Activated CD4-positive, alpha-beta memory T cell treated with anti-CD3 and anti-CD28 coated beads for 36 hours (primary cell): ENCODE measurements at regions not wholly inside any gene's neighbourhood (a gene's known extent, or its start where the extent isn't known, plus 50 kb on each side); places are given as distances from the start of the nearest gene placed in this dataset.

Experiments used
- CTCF ChIA-PET: fragments of 350-600 bp; sonication (Branson Sonifier 250); formaldehyde crosslinking; loops from one replicate; lab custom pipeline; 2021; ENCODE audit warnings: antibody characterized with exemption, inconsistent platforms; lab: Charles Lee
- POLR2A ChIA-PET: fragments of 350-600 bp; sonication (Branson Sonifier 250); formaldehyde crosslinking; loops from one replicate; lab custom pipeline; 2021; ENCODE audit warnings: antibody characterized with exemption; lab: Charles Lee
- DNase-seq: peaks from one replicate; pipeline ENCODE4 v3.0.0-alpha.2; 2020
- H3K27ac Mint-ChIP-seq: one replicate; pipeline ENCODE4 v1.8.0; 2021; ENCODE audit warnings: mixed read lengths
- H3K27me3 Mint-ChIP-seq: one replicate; pipeline ENCODE4 v1.8.0; 2021; ENCODE audit warnings: mixed read lengths
- H3K36me3 Mint-ChIP-seq: one replicate; pipeline ENCODE4 v1.8.0; 2021; ENCODE audit warnings: mixed read lengths
- H3K4me1 Mint-ChIP-seq: one replicate; pipeline ENCODE4 v1.8.0; 2021; ENCODE audit warnings: low read depth, mixed read lengths
- H3K4me3 Mint-ChIP-seq: one replicate; pipeline ENCODE4 v1.8.0; 2021; ENCODE audit warnings: mild to moderate bottlenecking, mixed read lengths
- H3K9me3 Mint-ChIP-seq: one replicate; pipeline ENCODE4 v1.8.0; 2021; ENCODE audit warnings: mixed read lengths
- intact Hi-C: fragments of 100-400 bp; cut with micrococcal nuclease; formaldehyde crosslinking; loops from one replicate; pipeline ENCODE4 v1.15.1; 2023

- no peaks in the 10 kb centered on the region for H3K9me3 Mint-ChIP-seq
- DNase-seq = no peak
- H3K4me1 Mint-ChIP-seq = no peaks in the 10 kb centered on the region
- ChIA-PET POLR2A (no interaction called here), CTCF (interaction anchor here (1.2 kb wide), 1 partner anchor 21 kb away, joined by 5 read pairs; no protein-coding TSS in a partner anchor)
- intact Hi-C loops = no loop called here
- no peak overlapping the region for H3K27ac Mint-ChIP-seq
- H3K4me3 Mint-ChIP-seq = no peak overlapping the region
- no peaks in the 10 kb centered on the region for H3K36me3 Mint-ChIP-seq
- H3K27me3 Mint-ChIP-seq = no peaks in the 10 kb centered on the region
Measured at GRCh38 chr4:8796096-8796495, 75.5 kb downstream of the HMX1 start.

GRCh38 chr4:8795140-8795539 is 76.5 kb downstream of the HMX1 start:
- ChIA-PET POLR2A (no interaction called here), CTCF (interaction anchor here (1.2 kb wide), 1 partner anchor 22 kb away, joined by 5 read pairs; no protein-coding TSS in a partner anchor)
- Mint-ChIP-seq H3K27me3 (no peaks in the 10 kb centered on the region), H3K4me3 (no peak overlapping the region), H3K4me1 (no peaks in the 10 kb centered on the region), H3K27ac (no peak overlapping the region), H3K36me3 (no peaks in the 10 kb centered on the region), H3K9me3 (no peaks in the 10 kb centered on the region)
- intact Hi-C loops = no loop called here
- no peak for DNase-seq

- Mint-ChIP-seq H3K27ac (no peak overlapping the region), H3K4me3 (no peak overlapping the region), H3K9me3 (no peaks in the 10 kb centered on the region), H3K4me1 (no peaks in the 10 kb centered on the region), H3K27me3 (no peaks in the 10 kb centered on the region), H3K36me3 (no peaks in the 10 kb centered on the region)
- ChIA-PET CTCF (no interaction called here), POLR2A (no interaction called here)
- intact Hi-C loops = no loop called here
- DNase-seq = no peak
Measured at GRCh38 chr4:8794491-8794890, 77.1 kb downstream of the HMX1 start.

GRCh38 chr4:8793571-8794160 is 78.0 kb downstream of the HMX1 start:
- Mint-ChIP-seq H3K27ac (no peak overlapping the region), H3K4me3 (no peak overlapping the region), H3K36me3 (no peaks in the 10 kb centered on the region), H3K4me1 (no peaks in the 10 kb centered on the region), H3K27me3 (no peaks in the 10 kb centered on the region), H3K9me3 (no peaks in the 10 kb centered on the region)
- DNase-seq = no peak
- intact Hi-C loops = no loop called here
- CTCF ChIA-PET = no interaction called here
- POLR2A ChIA-PET = no interaction called here

GRCh38 chr4:8792491-8792890 is 79.1 kb downstream of the HMX1 start:
- POLR2A ChIA-PET = no interaction called here

GRCh38 chr4:8791609-8792008 is 80.0 kb downstream of the HMX1 start:
- H3K4me3 Mint-ChIP-seq = no peak overlapping the region
- no peak for DNase-seq
- H3K36me3 Mint-ChIP-seq = no peaks in the 10 kb centered on the region
- no peak overlapping the region for H3K27ac Mint-ChIP-seq
- ChIA-PET POLR2A (no interaction called here), CTCF (no interaction called here)
- intact Hi-C loops = no loop called here
- no peaks in the 10 kb centered on the region for H3K9me3 Mint-ChIP-seq
- no peaks in the 10 kb centered on the region for H3K4me1 Mint-ChIP-seq
- H3K27me3 Mint-ChIP-seq = no peaks in the 10 kb centered on the region

More at GRCh38 chr4:8792491-8792890, 79.1 kb downstream of the HMX1 start:
- no peak for DNase-seq
- H3K27ac Mint-ChIP-seq = no peak overlapping the region
- H3K4me1 Mint-ChIP-seq = no peaks in the 10 kb centered on the region
- H3K9me3 Mint-ChIP-seq = no peaks in the 10 kb centered on the region
- intact Hi-C loops = no loop called here
- CTCF ChIA-PET = no interaction called here
- H3K4me3 Mint-ChIP-seq = no peak overlapping the region
- no peaks in the 10 kb centered on the region for H3K27me3 Mint-ChIP-seq
- H3K36me3 Mint-ChIP-seq = no peaks in the 10 kb centered on the region

GRCh38 chr4:8790749-8791148 is 80.9 kb downstream of the HMX1 start:
- intact Hi-C loops = no loop called here
- ChIA-PET POLR2A (no interaction called here), CTCF (no interaction called here)
- Mint-ChIP-seq H3K27me3 (no peaks in the 10 kb centered on the region), H3K4me3 (no peak overlapping the region), H3K4me1 (no peaks in the 10 kb centered on the region), H3K9me3 (no peaks in the 10 kb centered on the region), H3K27ac (no peak overlapping the region), H3K36me3 (no peaks in the 10 kb centered on the region)
- no peak for DNase-seq

- ChIA-PET POLR2A (no interaction called here), CTCF (no interaction called here)
- Mint-ChIP-seq H3K4me3 (no peak overlapping the region), H3K27ac (no peak overlapping the region), H3K36me3 (no peaks in the 10 kb centered on the region), H3K4me1 (no peaks in the 10 kb centered on the region), H3K27me3 (no peaks in the 10 kb centered on the region), H3K9me3 (no peaks in the 10 kb centered on the region)
- intact Hi-C loops = no loop called here
- DNase-seq = no peak
Measured at GRCh38 chr4:8788174-8788573, 83.5 kb downstream of the HMX1 start.

- Mint-ChIP-seq H3K36me3 (no peaks in the 10 kb centered on the region), H3K4me3 (no peak overlapping the region), H3K4me1 (no peaks in the 10 kb centered on the region), H3K27me3 (no peaks in the 10 kb centered on the region), H3K9me3 (no peaks in the 10 kb centered on the region), H3K27ac (no peak overlapping the region)
- CTCF ChIA-PET = no interaction called here
- POLR2A ChIA-PET = no interaction called here
- no peak for DNase-seq
- intact Hi-C loops = no loop called here
Measured at GRCh38 chr4:8786166-8786565, 85.5 kb downstream of the HMX1 start.

GRCh38 chr4:8785656-8786142 is 85.9 kb downstream of the HMX1 start:
- Mint-ChIP-seq H3K4me1 (no peaks in the 10 kb centered on the region), H3K4me3 (no peak overlapping the region), H3K27me3 (no peaks in the 10 kb centered on the region), H3K27ac (no peak overlapping the region), H3K36me3 (no peaks in the 10 kb centered on the region), H3K9me3 (no peaks in the 10 kb centered on the region)
- no peak for DNase-seq
- POLR2A ChIA-PET = no interaction called here
- intact Hi-C loops = no loop called here
- CTCF ChIA-PET = no interaction called here

GRCh38 chr4:8783736-8784135 is 87.9 kb downstream of the HMX1 start:
- Mint-ChIP-seq H3K27me3 (no peaks in the 10 kb centered on the region), H3K4me1 (no peaks in the 10 kb centered on the region), H3K4me3 (no peak overlapping the region), H3K9me3 (no peaks in the 10 kb centered on the region), H3K36me3 (no peaks in the 10 kb centered on the region), H3K27ac (no peak overlapping the region)
- ChIA-PET POLR2A (no interaction called here), CTCF (no interaction called here)
- no peak for DNase-seq
- intact Hi-C loops = no loop called here

- intact Hi-C loops = no loop called here
- CTCF ChIA-PET = no interaction called here
- H3K27ac Mint-ChIP-seq = no peak overlapping the region
- H3K36me3 Mint-ChIP-seq = no peaks in the 10 kb centered on the region
- DNase-seq = no peak
- H3K9me3 Mint-ChIP-seq = no peaks in the 10 kb centered on the region
- no peaks in the 10 kb centered on the region for H3K4me1 Mint-ChIP-seq
- H3K4me3 Mint-ChIP-seq = no peak overlapping the region
- no peaks in the 10 kb centered on the region for H3K27me3 Mint-ChIP-seq
- POLR2A ChIA-PET = no interaction called here
Measured at GRCh38 chr4:8782135-8782534, 89.5 kb downstream of the HMX1 start.

- no peak overlapping the region for H3K27ac Mint-ChIP-seq
- H3K9me3 Mint-ChIP-seq = no peaks in the 10 kb centered on the region
- H3K27me3 Mint-ChIP-seq = no peaks in the 10 kb centered on the region
- H3K4me3 Mint-ChIP-seq = no peak overlapping the region
- DNase-seq = no peak
- CTCF ChIA-PET = no interaction called here
- H3K4me1 Mint-ChIP-seq = no peaks in the 10 kb centered on the region
- no peaks in the 10 kb centered on the region for H3K36me3 Mint-ChIP-seq
- intact Hi-C loops = no loop called here
- POLR2A ChIA-PET = no interaction called here
Measured at GRCh38 chr4:8781641-8782040, 90.0 kb downstream of the HMX1 start.
